ENCODE measurements at regions not wholly inside any gene's neighbourhood (a gene's known extent, or its start where the extent isn't known, plus 50 kb on each side); places are given as distances from the start of the nearest gene placed in this dataset.

- H3F3A ChIP-seq (ENCODE audit: insufficient read depth, low read length, poor library complexity, severe bottlenecking): no peaks in the 10 kb centered on the region
- H3K79me2 ChIP-seq (replicated peaks; ENCODE audit: insufficient read depth, low read length): peaks cover 46% of the 10 kb centered on the region
- H3K9me3 ChIP-seq (ENCODE audit: low read length): no peaks in the 10 kb centered on the region
Observed at GRCh38 chr3:181230258-181230657, 240.7 kb upstream of the DNAJC19 start.

GRCh38 chr3:181213347-181213746, 223.8 kb upstream of the DNAJC19 start:
- H3K27me3 ChIP-seq (ENCODE audit: insufficient read depth, low read depth, low read length): no peaks in the 10 kb centered on the region
- H3K9me2 ChIP-seq (ENCODE audit: insufficient read depth, low read length): no peaks in the 10 kb centered on the region
- no peak overlapping the region for H3K4me2 ChIP-seq (ENCODE audit: low read length)
- no peak overlapping the region for H3K9ac ChIP-seq (ENCODE audit: low read length)
- H3K36me3 ChIP-seq (ENCODE audit: insufficient read depth, low read length): no peaks in the 10 kb centered on the region
- peaks cover 28% of the 10 kb centered on the region for H3K79me2 ChIP-seq (replicated peaks; ENCODE audit: insufficient read depth, low read length)
- TF ChIP-seq CTCF (IDR thresholded peaks at IDR 0.05; ENCODE audit: poor library complexity, severe bottlenecking) (no peak), RAD21 (conservative IDR thresholded peaks at IDR 0.05) (no peak), MXI1 (conservative IDR thresholded peaks at IDR 0.05; ENCODE audit: poor library complexity, severe bottlenecking) (no peak), TAF1 (IDR thresholded peaks at IDR 0.05; ENCODE audit: low read depth) (no peak), EP300 (conservative IDR thresholded peaks at IDR 0.05; ENCODE audit: poor library complexity, severe bottlenecking) (no peak), EZH2 (IDR thresholded peaks at IDR 0.05; ENCODE audit: borderline replicate concordance, insufficient read depth, low read length, poor library complexity, severe bottlenecking) (no peak), POLR2AphosphoS5 (IDR thresholded peaks at IDR 0.05) (no peak), SMC3 (conservative IDR thresholded peaks at IDR 0.05; ENCODE audit: poor library complexity) (no peak)
- TF ChIP-seq, protein P1, sequence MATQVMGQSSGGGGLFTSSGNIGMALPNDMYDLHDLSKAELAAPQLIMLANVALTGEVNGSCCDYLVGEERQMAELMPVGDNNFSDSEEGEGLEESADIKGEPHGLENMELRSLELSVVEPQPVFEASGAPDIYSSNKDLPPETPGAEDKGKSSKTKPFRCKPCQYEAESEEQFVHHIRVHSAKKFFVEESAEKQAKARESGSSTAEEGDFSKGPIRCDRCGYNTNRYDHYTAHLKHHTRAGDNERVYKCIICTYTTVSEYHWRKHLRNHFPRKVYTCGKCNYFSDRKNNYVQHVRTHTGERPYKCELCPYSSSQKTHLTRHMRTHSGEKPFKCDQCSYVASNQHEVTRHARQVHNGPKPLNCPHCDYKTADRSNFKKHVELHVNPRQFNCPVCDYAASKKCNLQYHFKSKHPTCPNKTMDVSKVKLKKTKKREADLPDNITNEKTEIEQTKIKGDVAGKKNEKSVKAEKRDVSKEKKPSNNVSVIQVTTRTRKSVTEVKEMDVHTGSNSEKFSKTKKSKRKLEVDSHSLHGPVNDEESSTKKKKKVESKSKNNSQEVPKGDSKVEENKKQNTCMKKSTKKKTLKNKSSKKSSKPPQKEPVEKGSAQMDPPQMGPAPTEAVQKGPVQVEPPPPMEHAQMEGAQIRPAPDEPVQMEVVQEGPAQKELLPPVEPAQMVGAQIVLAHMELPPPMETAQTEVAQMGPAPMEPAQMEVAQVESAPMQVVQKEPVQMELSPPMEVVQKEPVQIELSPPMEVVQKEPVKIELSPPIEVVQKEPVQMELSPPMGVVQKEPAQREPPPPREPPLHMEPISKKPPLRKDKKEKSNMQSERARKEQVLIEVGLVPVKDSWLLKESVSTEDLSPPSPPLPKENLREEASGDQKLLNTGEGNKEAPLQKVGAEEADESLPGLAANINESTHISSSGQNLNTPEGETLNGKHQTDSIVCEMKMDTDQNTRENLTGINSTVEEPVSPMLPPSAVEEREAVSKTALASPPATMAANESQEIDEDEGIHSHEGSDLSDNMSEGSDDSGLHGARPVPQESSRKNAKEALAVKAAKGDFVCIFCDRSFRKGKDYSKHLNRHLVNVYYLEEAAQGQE (IDR thresholded peaks at IDR 0.05; ENCODE audit: borderline replicate concordance): no peak
- H3F3A ChIP-seq (ENCODE audit: insufficient read depth, low read length, poor library complexity, severe bottlenecking): no peaks in the 10 kb centered on the region
- H4K20me1 ChIP-seq (ENCODE audit: insufficient read depth): no peaks in the 10 kb centered on the region
- no peak overlapping the region for H2AFZ ChIP-seq (ENCODE audit: low read depth, low read length)
- no peak overlapping the region for H3K4me3 ChIP-seq (ENCODE audit: low read length)
- no peaks in the 10 kb centered on the region for H3K9me3 ChIP-seq (ENCODE audit: low read length)
- H3K27ac ChIP-seq (ENCODE audit: low read length): no peak overlapping the region

More at GRCh38 chr3:181230258-181230657, 240.7 kb upstream of the DNAJC19 start:
- no peak overlapping the region for H3K4me3 ChIP-seq (ENCODE audit: low read length)
- H4K20me1 ChIP-seq (ENCODE audit: insufficient read depth): no peaks in the 10 kb centered on the region
- no peak overlapping the region for H2AFZ ChIP-seq (ENCODE audit: low read depth, low read length)
- TF ChIP-seq, protein P1 (IDR thresholded peaks at IDR 0.05; ENCODE audit: borderline replicate concordance): no peak
- TF ChIP-seq CTCF (IDR thresholded peaks at IDR 0.05; ENCODE audit: poor library complexity, severe bottlenecking): no peak
- no peak for TF ChIP-seq POLR2AphosphoS5 (IDR thresholded peaks at IDR 0.05)
- no peak for TF ChIP-seq TAF1 (IDR thresholded peaks at IDR 0.05; ENCODE audit: low read depth)
- no peak for TF ChIP-seq MXI1 (conservative IDR thresholded peaks at IDR 0.05; ENCODE audit: poor library complexity, severe bottlenecking)
- no peak for TF ChIP-seq RAD21 (conservative IDR thresholded peaks at IDR 0.05)
- TF ChIP-seq SMC3 (conservative IDR thresholded peaks at IDR 0.05; ENCODE audit: poor library complexity): no peak
- TF ChIP-seq EZH2 (IDR thresholded peaks at IDR 0.05; ENCODE audit: borderline replicate concordance, insufficient read depth, low read length, poor library complexity, severe bottlenecking): no peak
- no peak for TF ChIP-seq EP300 (conservative IDR thresholded peaks at IDR 0.05; ENCODE audit: poor library complexity, severe bottlenecking)
- H3K27ac ChIP-seq (ENCODE audit: low read length): no peak overlapping the region
- H3K27me3 ChIP-seq (ENCODE audit: insufficient read depth, low read depth, low read length): no peaks in the 10 kb centered on the region
- no peaks in the 10 kb centered on the region for H3K36me3 ChIP-seq (ENCODE audit: insufficient read depth, low read length)
- H3K9ac ChIP-seq (ENCODE audit: low read length): no peak overlapping the region
- H3K4me2 ChIP-seq (ENCODE audit: low read length): no peak overlapping the region
- H3K9me2 ChIP-seq (ENCODE audit: insufficient read depth, low read length): no peaks in the 10 kb centered on the region

Measured in neural cell (in vitro differentiated cells).